AG10803 (cell line): ENCODE measurements at regions not wholly inside any gene's neighbourhood (a gene's known extent, or its start where the extent isn't known, plus 50 kb on each side); places are given as distances from the start of the nearest gene placed in this dataset.
"Not testable (repeated sequence)": the region's sequence is repeated elsewhere in the genome, so short reads cannot be mapped to it uniquely, and the experiment has no call there.

Experiments used
- DNase-seq: peaks from one replicate; pipeline ENCODE4 v3.0.0; 2010; ENCODE audit warnings: low read depth
- H3K4me3 ChIP-seq: 2 replicates; pipeline ENCODE4 v1.5.1; 2011; ENCODE audit warnings: mild to moderate bottlenecking, low read length, control low read depth
- TF ChIP-seq, protein P1 (sequence below): conservative IDR thresholded peaks from 2 replicates; pipeline ENCODE4 v1.5.1; 2011; ENCODE audit warnings: mild to moderate bottlenecking, low read length, control low read depth, inconsistent platforms

DNA sequence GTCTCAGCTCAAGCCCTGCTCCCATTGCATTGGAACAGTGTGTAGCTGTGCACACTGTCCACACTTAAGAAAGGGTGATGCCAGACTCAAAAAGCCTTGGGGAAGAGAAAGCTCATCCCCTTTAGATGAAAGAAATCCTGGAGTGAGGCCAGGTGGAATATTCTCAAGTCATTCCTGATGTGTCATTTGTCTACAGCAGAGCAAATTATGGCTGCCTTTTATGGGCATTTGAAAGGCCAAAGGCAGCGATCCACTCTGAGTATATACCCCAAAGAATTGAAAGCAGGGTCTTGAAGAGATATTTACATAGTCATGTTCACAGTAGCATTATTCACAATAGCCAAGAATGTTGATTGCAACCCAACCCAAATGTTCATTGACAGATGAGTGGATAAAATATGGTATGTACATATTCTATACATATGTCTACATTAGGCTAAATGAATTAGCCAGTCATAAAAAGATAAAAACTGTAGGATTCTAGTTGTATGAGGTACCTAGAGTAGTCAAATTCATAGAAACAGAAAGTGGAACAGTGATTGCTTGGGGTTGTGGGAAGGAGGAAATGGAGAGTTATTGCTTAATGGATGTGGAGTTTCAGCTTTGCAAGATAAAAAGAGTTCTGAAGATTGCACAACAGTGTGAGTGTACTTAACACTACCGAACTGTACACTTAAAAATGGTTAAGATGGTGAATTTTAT is 214.9 kb downstream of the KCNRG start:
- TF ChIP-seq, protein P1, sequence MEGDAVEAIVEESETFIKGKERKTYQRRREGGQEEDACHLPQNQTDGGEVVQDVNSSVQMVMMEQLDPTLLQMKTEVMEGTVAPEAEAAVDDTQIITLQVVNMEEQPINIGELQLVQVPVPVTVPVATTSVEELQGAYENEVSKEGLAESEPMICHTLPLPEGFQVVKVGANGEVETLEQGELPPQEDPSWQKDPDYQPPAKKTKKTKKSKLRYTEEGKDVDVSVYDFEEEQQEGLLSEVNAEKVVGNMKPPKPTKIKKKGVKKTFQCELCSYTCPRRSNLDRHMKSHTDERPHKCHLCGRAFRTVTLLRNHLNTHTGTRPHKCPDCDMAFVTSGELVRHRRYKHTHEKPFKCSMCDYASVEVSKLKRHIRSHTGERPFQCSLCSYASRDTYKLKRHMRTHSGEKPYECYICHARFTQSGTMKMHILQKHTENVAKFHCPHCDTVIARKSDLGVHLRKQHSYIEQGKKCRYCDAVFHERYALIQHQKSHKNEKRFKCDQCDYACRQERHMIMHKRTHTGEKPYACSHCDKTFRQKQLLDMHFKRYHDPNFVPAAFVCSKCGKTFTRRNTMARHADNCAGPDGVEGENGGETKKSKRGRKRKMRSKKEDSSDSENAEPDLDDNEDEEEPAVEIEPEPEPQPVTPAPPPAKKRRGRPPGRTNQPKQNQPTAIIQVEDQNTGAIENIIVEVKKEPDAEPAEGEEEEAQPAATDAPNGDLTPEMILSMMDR, result no peak
- peak; percentile 68 for DNase-seq
- H3K4me3 ChIP-seq, result no peak overlapping the region

DNA sequence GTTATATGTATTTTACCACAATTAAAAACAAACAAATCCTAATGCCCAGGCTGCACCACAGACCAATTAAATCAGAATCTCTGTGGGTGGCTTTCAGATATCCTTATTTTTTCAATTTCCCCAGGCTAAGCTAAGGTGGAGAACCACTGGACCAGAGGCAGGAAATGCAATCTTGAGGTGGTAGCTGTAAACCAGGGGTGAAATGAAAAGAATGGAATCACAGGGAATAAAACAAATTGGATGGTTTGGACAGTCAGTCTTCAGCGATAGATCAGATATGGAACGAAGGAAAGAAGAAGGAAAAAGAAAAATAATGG is 215.4 kb downstream of the KCNRG start:
- TF ChIP-seq, protein P1, result no peak
- no peak overlapping the region for H3K4me3 ChIP-seq
- no peak for DNase-seq

DNA sequence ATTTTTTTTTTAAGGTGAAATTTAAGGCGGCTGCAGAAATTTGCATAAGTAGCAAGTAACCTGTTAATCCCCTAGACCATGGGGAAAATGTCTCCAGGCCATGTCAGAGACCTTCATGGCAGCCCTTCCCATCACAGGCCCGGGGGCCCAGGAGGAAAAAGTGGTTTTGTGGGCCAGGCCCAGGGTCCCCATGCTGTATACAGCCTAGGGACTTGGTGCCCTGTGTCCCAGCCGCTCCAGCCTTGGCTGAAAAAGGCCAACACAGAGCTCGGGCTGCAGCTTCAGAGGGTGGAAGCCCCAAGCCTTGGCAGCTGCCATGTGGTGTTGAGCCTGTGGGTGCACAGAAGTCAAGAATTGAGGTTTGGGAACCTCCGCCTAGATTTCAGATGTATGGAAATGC is 218.3 kb downstream of the KCNRG start:
- not testable (repeated sequence) for DNase-seq, H3K4me3 ChIP-seq

DNA sequence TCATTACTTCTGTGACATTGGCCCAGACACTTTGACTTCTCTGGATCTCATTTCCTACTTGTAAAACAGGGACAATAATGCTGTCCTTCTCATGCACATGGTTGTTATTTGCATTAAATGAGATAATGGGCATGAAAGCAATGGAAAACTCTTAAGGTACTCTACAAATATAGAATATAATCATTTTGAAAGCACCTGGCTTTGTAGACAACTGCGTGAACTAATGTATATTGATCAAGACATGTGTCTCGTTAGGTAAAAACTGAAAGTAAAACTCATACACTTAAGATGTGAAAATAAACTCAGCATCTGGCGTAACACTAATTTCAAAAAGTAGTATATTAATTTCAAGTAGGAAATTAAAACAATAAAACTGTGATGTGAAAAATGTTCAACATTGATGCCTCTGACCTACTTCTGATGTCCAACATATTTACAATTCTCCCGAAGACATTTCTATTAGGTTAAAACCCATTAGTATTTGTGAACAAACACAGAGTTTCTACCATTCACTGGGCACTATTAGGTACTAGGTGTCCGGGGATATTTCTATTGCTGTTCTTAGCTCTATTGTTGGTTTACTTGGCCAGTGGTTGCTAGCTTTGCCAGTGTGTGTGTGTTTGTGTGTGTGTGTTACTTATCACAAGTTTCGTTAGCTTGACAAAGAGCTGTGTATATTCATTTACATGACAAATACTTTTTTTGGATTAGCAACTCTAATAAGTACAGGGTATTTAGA is 220.5 kb downstream of the KCNRG start:
- DNase-seq, result no peak

DNA sequence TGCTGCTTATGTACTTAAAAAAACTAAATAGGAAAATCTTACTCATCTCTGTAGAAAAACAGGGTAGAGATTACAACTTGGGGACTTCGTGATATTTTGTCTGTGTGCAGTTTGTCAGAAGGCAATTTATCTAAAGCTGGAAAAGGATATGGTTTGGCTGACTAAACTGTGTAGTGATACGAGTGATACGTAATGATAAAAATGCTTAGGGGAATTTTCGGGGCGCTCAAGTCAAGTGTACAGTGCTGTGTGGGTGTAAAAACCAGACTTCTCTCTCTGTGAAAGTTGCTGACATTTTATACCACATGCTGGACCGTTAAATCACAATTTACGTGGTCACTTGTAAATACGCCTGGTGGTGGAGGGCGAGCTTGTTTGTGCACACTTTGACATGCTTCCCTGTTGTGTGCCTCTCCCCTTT is 221.7 kb downstream of the KCNRG start:
- H3K4me3 ChIP-seq, result no peak overlapping the region
- DNase-seq, result no peak
- TF ChIP-seq, protein P1, result no peak

More for the DNA sequence above, 220.5 kb downstream of the KCNRG start:
- TF ChIP-seq, protein P1, result no peak
- H3K4me3 ChIP-seq, result no peak overlapping the region

DNA sequence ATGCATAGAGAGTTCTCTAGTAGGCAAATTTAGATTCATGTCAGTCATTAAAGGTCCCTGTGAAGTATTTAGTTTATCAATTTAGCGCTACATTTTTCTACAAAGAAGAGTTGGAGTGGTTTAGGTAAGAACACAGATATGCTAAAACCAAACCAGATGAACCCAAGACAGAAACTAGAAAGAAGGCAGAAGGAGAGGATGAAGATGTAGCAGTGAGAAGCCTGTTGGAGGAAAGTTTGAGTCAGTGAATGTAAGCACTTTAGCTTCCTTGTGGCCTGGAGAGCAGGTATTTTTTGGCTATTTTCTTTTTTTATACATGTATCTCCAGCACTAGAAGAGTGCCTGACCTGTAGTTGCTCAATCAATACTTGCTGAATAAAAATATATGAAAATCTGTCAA is 223.7 kb downstream of the KCNRG start:
- no peak overlapping the region for H3K4me3 ChIP-seq
- no peak for DNase-seq
- TF ChIP-seq, protein P1, result no peak

DNA sequence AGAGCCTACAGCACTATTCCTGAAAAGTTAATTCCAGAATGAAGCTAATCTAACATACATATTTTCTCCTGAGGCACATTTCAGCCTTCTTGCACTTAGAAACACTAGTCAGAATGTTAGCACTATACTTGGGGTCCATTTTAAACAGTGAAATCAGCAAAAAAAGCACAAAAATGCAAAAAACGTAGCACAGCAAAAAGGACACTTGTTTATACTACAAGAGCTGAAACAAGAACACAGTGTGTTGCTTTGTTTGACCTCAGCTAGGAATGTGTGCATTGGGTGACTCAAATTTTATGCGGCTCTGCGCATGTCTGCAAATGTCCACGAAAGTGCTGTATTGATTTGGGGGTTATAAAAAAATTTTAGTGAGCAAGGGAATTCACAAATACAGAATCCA is 226.2 kb downstream of the KCNRG start:
- no peak for DNase-seq
- TF ChIP-seq, protein P1, result no peak
- H3K4me3 ChIP-seq, result no peak overlapping the region
